ACC112 (cell line): ENCODE measurements at regions not wholly inside any gene's neighbourhood (a gene's known extent, or its start where the extent isn't known, plus 50 kb on each side); places are given as distances from the start of the nearest gene placed in this dataset.

Experiments used
- H2AFZ ChIP-seq: fragments of 200-600 bp; sonication (generic); one replicate; pipeline ENCODE4 v1.6.0; 2017; ENCODE audit warnings: antibody characterized with exemption, low read length; ENCODE audit not compliant: unreplicated experiment
- H3K27ac ChIP-seq: fragments of 200-600 bp; sonication (generic); 2 replicates; pipeline ENCODE4 v1.5.1; 2014; ENCODE audit warnings: low read depth, mild to moderate bottlenecking, antibody characterized with exemption, low read length, moderate library complexity
- H3K27me3 ChIP-seq: fragments of 200-600 bp; sonication (generic); 2 replicates; pipeline ENCODE4 v1.6.1; 2014; ENCODE audit warnings: mild to moderate bottlenecking, antibody characterized with exemption, low read length, moderate library complexity, mixed read lengths; ENCODE audit not compliant: insufficient read depth
- H3K36me3 ChIP-seq: fragments of 200-600 bp; sonication (generic); 2 replicates; pipeline ENCODE4 v1.6.1; 2016; ENCODE audit warnings: mild to moderate bottlenecking, antibody characterized with exemption, low read length, moderate library complexity, mixed read lengths; ENCODE audit not compliant: insufficient read depth
- H3K4me1 ChIP-seq: fragments of 200-600 bp; sonication (generic); one replicate; pipeline ENCODE4 v1.6.1; 2016; ENCODE audit warnings: low read length, mixed read lengths; ENCODE audit not compliant: insufficient read depth, unreplicated experiment, control insufficient read depth
- H3K4me3 ChIP-seq: fragments of 200-600 bp; sonication (generic); 2 replicates; pipeline ENCODE4 v1.5.1; 2014; ENCODE audit warnings: mild to moderate bottlenecking, low read depth, low read length
- H3K79me2 ChIP-seq: fragments of 200-600 bp; sonication (generic); one replicate; pipeline ENCODE4 v1.6.0; 2016; ENCODE audit warnings: low read length; ENCODE audit not compliant: control insufficient read depth, unreplicated experiment, insufficient read depth

- H3K79me2 ChIP-seq, result no peaks in the 10 kb centered on the region
- no peaks in the 10 kb centered on the region for H3K36me3 ChIP-seq
- no peaks in the 10 kb centered on the region for H3K27me3 ChIP-seq
- no peak overlapping the region for H3K4me3 ChIP-seq
- no peak overlapping the region for H3K27ac ChIP-seq
- H3K4me1 ChIP-seq, result peaks cover 14% of the 10 kb centered on the region
- no peak overlapping the region for H2AFZ ChIP-seq
Observed at GRCh38 chr9:95760791-95761190, 114.7 kb upstream of the ERCC6L2 start.

GRCh38 chr9:95757439-95757838 lies 118.1 kb upstream of the ERCC6L2 start:
- Histone ChIP-seq H3K27me3 (peaks cover under 1% of the 10 kb centered on the region; the same call in 1 of the 2 replicates), H3K4me3 (no peak overlapping the region), H3K36me3 (no peaks in the 10 kb centered on the region), H3K4me1 (peaks cover 14% of the 10 kb centered on the region), H3K27ac (0 out of 2 replicates have a peak overlapping the region, but pooled peaks have one; percentile 63), H3K79me2 (no peaks in the 10 kb centered on the region), H2AFZ (peak overlapping the region; percentile 98)

GRCh38 chr9:95756986-95757385 lies 118.5 kb upstream of the ERCC6L2 start:
- Histone ChIP-seq H3K79me2 (no peaks in the 10 kb centered on the region), H3K4me1 (peaks cover 14% of the 10 kb centered on the region), H3K36me3 (no peaks in the 10 kb centered on the region), H3K27ac (peak overlapping the region; percentile 63), H2AFZ (peak overlapping the region; percentile 98), H3K4me3 (peak overlapping the region; percentile 39), H3K27me3 (peaks cover 5% of the 10 kb centered on the region; the same call in 1 of the 2 replicates)

GRCh38 chr9:95756101-95756500 lies 119.4 kb upstream of the ERCC6L2 start:
- Histone ChIP-seq H3K27me3 (peaks cover 6% of the 10 kb centered on the region; the same call in 1 of the 2 replicates), H3K36me3 (no peaks in the 10 kb centered on the region), H3K4me3 (no peak overlapping the region), H2AFZ (no peak overlapping the region), H3K27ac (no peak overlapping the region), H3K79me2 (no peaks in the 10 kb centered on the region), H3K4me1 (peaks cover 14% of the 10 kb centered on the region)

GRCh38 chr9:95755421-95755730 lies 120.1 kb upstream of the ERCC6L2 start:
- no peaks in the 10 kb centered on the region for H3K36me3 ChIP-seq
- H3K27ac ChIP-seq, result no peak overlapping the region
- H3K4me1 ChIP-seq, result peaks cover 14% of the 10 kb centered on the region
- H3K4me3 ChIP-seq, result no peak overlapping the region
- H2AFZ ChIP-seq, result no peak overlapping the region
- peaks cover 6% of the 10 kb centered on the region; the same call in 1 of the 2 replicates for H3K27me3 ChIP-seq
- no peaks in the 10 kb centered on the region for H3K79me2 ChIP-seq

GRCh38 chr9:95754533-95755420 lies 120.7 kb upstream of the ERCC6L2 start:
- Histone ChIP-seq H3K4me3 (no peak overlapping the region), H3K36me3 (no peaks in the 10 kb centered on the region), H3K79me2 (no peaks in the 10 kb centered on the region), H3K4me1 (peaks cover 14% of the 10 kb centered on the region), H3K27me3 (peaks cover 6% of the 10 kb centered on the region; the same call in 1 of the 2 replicates), H3K27ac (no peak overlapping the region), H2AFZ (no peak overlapping the region)

GRCh38 chr9:95753762-95754465 lies 121.6 kb upstream of the ERCC6L2 start:
- Histone ChIP-seq H3K27me3 (peaks cover 6% of the 10 kb centered on the region; the same call in 1 of the 2 replicates), H2AFZ (no peak overlapping the region), H3K4me1 (peaks cover 14% of the 10 kb centered on the region), H3K27ac (no peak overlapping the region), H3K36me3 (no peaks in the 10 kb centered on the region), H3K79me2 (no peaks in the 10 kb centered on the region), H3K4me3 (no peak overlapping the region)

- no peak overlapping the region for H3K27ac ChIP-seq
- H3K27me3 ChIP-seq, result peaks cover 6% of the 10 kb centered on the region; the same call in 1 of the 2 replicates
- no peak overlapping the region for H2AFZ ChIP-seq
- no peaks in the 10 kb centered on the region for H3K36me3 ChIP-seq
- no peak overlapping the region for H3K4me3 ChIP-seq
- H3K4me1 ChIP-seq, result peaks cover 11% of the 10 kb centered on the region
- H3K79me2 ChIP-seq, result no peaks in the 10 kb centered on the region
Observed at GRCh38 chr9:95752129-95752731, 123.3 kb upstream of the ERCC6L2 start.

GRCh38 chr9:95751520-95751790 lies 124.0 kb upstream of the ERCC6L2 start:
- no peak overlapping the region for H3K4me3 ChIP-seq
- H3K4me1 ChIP-seq, result peaks cover 3% of the 10 kb centered on the region
- H3K79me2 ChIP-seq, result no peaks in the 10 kb centered on the region
- H3K27ac ChIP-seq, result no peak overlapping the region
- no peaks in the 10 kb centered on the region for H3K36me3 ChIP-seq
- no peak overlapping the region for H2AFZ ChIP-seq
- H3K27me3 ChIP-seq, result peaks cover 6% of the 10 kb centered on the region; the same call in 1 of the 2 replicates

GRCh38 chr9:95750725-95751519 lies 124.6 kb upstream of the ERCC6L2 start:
- Histone ChIP-seq H3K36me3 (no peaks in the 10 kb centered on the region), H3K27me3 (peaks cover 6% of the 10 kb centered on the region; the same call in 1 of the 2 replicates), H3K4me1 (no peaks in the 10 kb centered on the region), H3K27ac (no peak overlapping the region), H2AFZ (no peak overlapping the region), H3K79me2 (no peaks in the 10 kb centered on the region), H3K4me3 (no peak overlapping the region)
